ENCODE measurements at regions not wholly inside any gene's neighbourhood (a gene's known extent, or its start where the extent isn't known, plus 50 kb on each side); places are given as distances from the start of the nearest gene placed in this dataset.

GRCh38 chr4:185921583-185922555 is 109.9 kb upstream of the SORBS2 start:
- no peak for TF ChIP-seq POLR2A (IDR thresholded peaks at IDR 0.05; ENCODE audit: low read depth, low read length)
- FAIRE-seq (no peak), DNase-seq (ENCODE audit: insufficient read length, low spot score) (no peak)

- FAIRE-seq (no peak), DNase-seq (ENCODE audit: insufficient read length, low spot score) (no peak)
- no peak for TF ChIP-seq POLR2A (IDR thresholded peaks at IDR 0.05; ENCODE audit: low read depth, low read length)
These were observed 112.6 kb upstream of the SORBS2 start for GRCh38 chr4:185924458-185925044.

- FAIRE-seq: no peak
- no peak for DNase-seq (ENCODE audit: insufficient read length, low spot score)
- TF ChIP-seq POLR2A (IDR thresholded peaks at IDR 0.05; ENCODE audit: low read depth, low read length): no peak
These were observed 113.9 kb upstream of the SORBS2 start for GRCh38 chr4:185925910-185926360.

- no peak for TF ChIP-seq POLR2A (IDR thresholded peaks at IDR 0.05; ENCODE audit: low read depth, low read length)
- DNase-seq (ENCODE audit: insufficient read length, low spot score) (no peak), FAIRE-seq (no peak)
These were observed 119.4 kb upstream of the SORBS2 start for GRCh38 chr4:185931375-185931774.

- FAIRE-seq (no peak), DNase-seq (ENCODE audit: insufficient read length, low spot score) (no peak)
- no peak for TF ChIP-seq POLR2A (IDR thresholded peaks at IDR 0.05; ENCODE audit: low read depth, low read length)
These were observed 120.0 kb upstream of the SORBS2 start for GRCh38 chr4:185931986-185932385.

- FAIRE-seq (no peak), DNase-seq (ENCODE audit: insufficient read length, low spot score) (no peak)
- no peak for TF ChIP-seq POLR2A (IDR thresholded peaks at IDR 0.05; ENCODE audit: low read depth, low read length)
These were observed 120.5 kb upstream of the SORBS2 start for GRCh38 chr4:185932491-185932890.

GRCh38 chr4:185933078-185933581 is 121.1 kb upstream of the SORBS2 start:
- FAIRE-seq: no peak

GRCh38 chr4:185936650-185937376 is 124.8 kb upstream of the SORBS2 start:
- TF ChIP-seq POLR2A (IDR thresholded peaks at IDR 0.05; ENCODE audit: low read depth, low read length): no peak
- FAIRE-seq: no peak
- DNase-seq (ENCODE audit: insufficient read length, low spot score): no peak

More at GRCh38 chr4:185933078-185933581, 121.1 kb upstream of the SORBS2 start:
- peak; percentile 2 for DNase-seq (ENCODE audit: insufficient read length, low spot score)
- no peak for TF ChIP-seq POLR2A (IDR thresholded peaks at IDR 0.05; ENCODE audit: low read depth, low read length)

GRCh38 chr4:185938654-185939053 is 126.7 kb upstream of the SORBS2 start:
- no peak for FAIRE-seq
- DNase-seq (ENCODE audit: insufficient read length, low spot score): no peak

GRCh38 chr4:185941461-185941860 is 127.5 kb upstream of the TLR3 start:
- FAIRE-seq (no peak), DNase-seq (ENCODE audit: insufficient read length, low spot score) (no peak)
- no peak for TF ChIP-seq POLR2A (IDR thresholded peaks at IDR 0.05; ENCODE audit: low read depth, low read length)

More at GRCh38 chr4:185938654-185939053, 126.7 kb upstream of the SORBS2 start:
- no peak for TF ChIP-seq POLR2A (IDR thresholded peaks at IDR 0.05; ENCODE audit: low read depth, low read length)

GRCh38 chr4:185945252-185945651 is 123.7 kb upstream of the TLR3 start:
- DNase-seq (ENCODE audit: insufficient read length, low spot score) (no peak), FAIRE-seq (no peak)
- no peak for TF ChIP-seq POLR2A (IDR thresholded peaks at IDR 0.05; ENCODE audit: low read depth, low read length)

- DNase-seq (ENCODE audit: insufficient read length, low spot score): no peak
- no peak for TF ChIP-seq POLR2A (IDR thresholded peaks at IDR 0.05; ENCODE audit: low read depth, low read length)
- FAIRE-seq: no peak
These were observed 123.0 kb upstream of the TLR3 start for GRCh38 chr4:185945906-185946305.

GRCh38 chr4:185950891-185951290 is 118.1 kb upstream of the TLR3 start:
- TF ChIP-seq POLR2A (IDR thresholded peaks at IDR 0.05; ENCODE audit: low read depth, low read length): no peak
- FAIRE-seq (no peak), DNase-seq (ENCODE audit: insufficient read length, low spot score) (no peak)
